Breast epithelium (tissue), 3 donors: ENCODE measurements at regions not wholly inside any gene's neighbourhood (a gene's known extent, or its start where the extent isn't known, plus 50 kb on each side); places are given as distances from the start of the nearest gene placed in this dataset.

Source experiments
- POLR2A ChIP-seq: fragments of 450-650 bp; IDR thresholded peaks from one replicate; pipeline ENCODE4 v1.6.1; 2016; ENCODE audit warnings: antibody characterized with exemption, mild to moderate bottlenecking, moderate library complexity
- POLR2AphosphoS5 ChIP-seq, 3 donors: sonication (generic); formaldehyde crosslinking; IDR thresholded peaks; one replicate each; pipeline ENCODE4 v1.6.1; 2017; ENCODE audit warnings: antibody characterized with exemption in 3 of 3
- TF ChIP-seq, protein P1 (sequence below), 3 donors: fragments of 450-650 bp; IDR thresholded peaks; one replicate each; pipeline ENCODE4 v1.5.1; 2016 to 2017; ENCODE audit warnings: antibody characterized with exemption in 3 of 3, mild to moderate bottlenecking in 3 of 3, moderate library complexity in 3 of 3

DNA sequence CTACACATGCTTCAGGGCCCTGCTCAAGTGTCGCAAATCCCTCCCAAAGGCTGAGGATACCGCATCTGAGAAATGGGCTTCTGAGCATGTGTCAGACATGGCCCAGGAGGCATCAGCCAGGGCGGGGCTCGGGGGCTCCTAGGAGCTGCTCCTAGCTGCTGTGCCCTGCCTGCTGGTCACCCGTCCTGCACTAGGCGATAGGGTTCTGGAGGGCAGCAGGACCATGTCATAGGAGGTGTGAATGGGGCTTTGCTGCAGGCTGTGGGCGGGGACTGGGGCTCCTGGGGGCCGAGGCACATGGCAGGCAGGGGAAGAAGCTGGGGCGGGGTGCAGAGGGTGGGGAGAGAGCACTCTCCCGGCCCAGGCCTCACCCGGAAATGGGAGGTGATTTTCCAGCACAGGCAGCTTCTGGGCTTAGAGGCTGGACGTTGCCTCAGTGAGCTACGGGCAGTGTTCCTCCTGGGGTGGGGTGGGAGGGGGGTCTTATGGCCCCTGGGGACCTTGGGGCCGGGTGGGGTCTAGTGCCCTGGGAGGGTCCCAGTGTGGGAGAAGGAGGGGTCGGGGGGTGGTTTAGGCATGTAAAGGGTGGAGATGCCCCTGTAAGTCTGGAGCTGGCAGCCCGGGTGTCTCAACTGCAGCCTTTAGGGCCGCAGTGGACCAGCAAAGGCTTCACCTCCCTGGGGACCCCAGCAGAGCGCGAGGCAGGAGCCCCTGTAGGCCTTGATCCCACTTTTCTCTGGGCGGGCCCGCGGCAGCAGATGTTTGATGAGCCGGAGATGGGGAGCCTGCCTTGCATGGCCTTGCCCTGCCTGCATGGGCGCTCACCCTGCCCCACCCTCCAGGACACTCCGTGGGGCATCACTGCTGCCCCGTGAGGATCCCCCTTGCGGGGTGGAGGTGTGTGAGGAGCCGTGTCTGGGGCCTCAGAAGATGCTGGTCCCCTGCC is 98.6 kb upstream of the LRPAP1 start:
- TF ChIP-seq, protein P1, sequence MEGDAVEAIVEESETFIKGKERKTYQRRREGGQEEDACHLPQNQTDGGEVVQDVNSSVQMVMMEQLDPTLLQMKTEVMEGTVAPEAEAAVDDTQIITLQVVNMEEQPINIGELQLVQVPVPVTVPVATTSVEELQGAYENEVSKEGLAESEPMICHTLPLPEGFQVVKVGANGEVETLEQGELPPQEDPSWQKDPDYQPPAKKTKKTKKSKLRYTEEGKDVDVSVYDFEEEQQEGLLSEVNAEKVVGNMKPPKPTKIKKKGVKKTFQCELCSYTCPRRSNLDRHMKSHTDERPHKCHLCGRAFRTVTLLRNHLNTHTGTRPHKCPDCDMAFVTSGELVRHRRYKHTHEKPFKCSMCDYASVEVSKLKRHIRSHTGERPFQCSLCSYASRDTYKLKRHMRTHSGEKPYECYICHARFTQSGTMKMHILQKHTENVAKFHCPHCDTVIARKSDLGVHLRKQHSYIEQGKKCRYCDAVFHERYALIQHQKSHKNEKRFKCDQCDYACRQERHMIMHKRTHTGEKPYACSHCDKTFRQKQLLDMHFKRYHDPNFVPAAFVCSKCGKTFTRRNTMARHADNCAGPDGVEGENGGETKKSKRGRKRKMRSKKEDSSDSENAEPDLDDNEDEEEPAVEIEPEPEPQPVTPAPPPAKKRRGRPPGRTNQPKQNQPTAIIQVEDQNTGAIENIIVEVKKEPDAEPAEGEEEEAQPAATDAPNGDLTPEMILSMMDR (IDR thresholded peaks at IDR 0.05): no peak
- TF ChIP-seq POLR2A: no peak
- TF ChIP-seq POLR2AphosphoS5 (IDR thresholded peaks at IDR 0.05): no peak
